CD4-positive, alpha-beta T cell (primary cell): ENCODE measurements at regions not wholly inside any gene's neighbourhood (a gene's known extent, or its start where the extent isn't known, plus 50 kb on each side); places are given as distances from the start of the nearest gene placed in this dataset.

Experiments used
- ATAC-seq: fragments of 200-7000 bp; cut with Tn5 transposase; one replicate; pipeline ENCODE4 v1.10.0; 2022; ENCODE audit warnings: mild to moderate bottlenecking; ENCODE audit not compliant: poor library complexity
- CTCF ChIA-PET: fragments of 350-600 bp; sonication (Branson Sonifier 250); formaldehyde crosslinking; loops from one replicate; lab custom pipeline; 2021; ENCODE audit warnings: antibody characterized with exemption, inconsistent platforms; lab: Charles Lee
- POLR2A ChIA-PET: fragments of 350-600 bp; sonication (Branson Sonifier 250); formaldehyde crosslinking; loops from one replicate; lab custom pipeline; 2021; ENCODE audit warnings: antibody characterized with exemption, inconsistent platforms; lab: Charles Lee
- DNase-seq, 14 experiments: peaks; one replicate each; pipeline ENCODE4 v3.0.0-alpha.2; 2013 to 2020; ENCODE audit warnings: mixed read lengths in 2 of 14
- H3K27ac ChIP-seq, 2 donors: one replicate each; pipeline versions ENCODE4 v1.5.1 to v1.7.0; 2013; ENCODE audit warnings: low read length in 2 of 2, low read depth in 1 of 2, mild to moderate bottlenecking in 1 of 2
- H3K27me3 ChIP-seq, 2 experiments: 1 replicate in 1 of 2; 2 replicates in 1 of 2; pipeline versions ENCODE4 v1.6.1 to v1.7.0; 2013; ENCODE audit warnings: low read length in 2 of 2, control low read depth in 1 of 2, mild to moderate bottlenecking in 1 of 2, moderate library complexity in 1 of 2; ENCODE audit not compliant: insufficient read depth in 2 of 2, control insufficient read depth in 1 of 2
- H3K36me3 ChIP-seq: one replicate; pipeline ENCODE4 v1.6.1; 2013; ENCODE audit warnings: low read length, control low read depth; ENCODE audit not compliant: insufficient read depth
- H3K4me1 ChIP-seq: one replicate; pipeline ENCODE4 v1.6.1; 2013; ENCODE audit warnings: low read length, control low read depth; ENCODE audit not compliant: insufficient read depth
- H3K4me3 ChIP-seq: one replicate; pipeline ENCODE4 v1.5.1; 2013; ENCODE audit warnings: mild to moderate bottlenecking, low read length, moderate library complexity
- H3K9me3 ChIP-seq, 2 experiments: 1 replicate in 1 of 2; 2 replicates in 1 of 2; pipeline versions ENCODE4 v1.6.1 to v1.7.0; 2013; ENCODE audit warnings: low read length in 2 of 2, mild to moderate bottlenecking in 2 of 2, control low read depth in 1 of 2, moderate library complexity in 1 of 2; ENCODE audit not compliant: control insufficient read depth in 1 of 2, insufficient read depth in 1 of 2
- H3K27ac Mint-ChIP-seq: one replicate; pipeline ENCODE4 v1.8.0; 2020; ENCODE audit warnings: mixed read lengths
- H3K27me3 Mint-ChIP-seq: one replicate; pipeline ENCODE4 v1.8.0; 2021; ENCODE audit warnings: mixed read lengths
- H3K36me3 Mint-ChIP-seq: one replicate; pipeline ENCODE4 v1.8.0; 2021; ENCODE audit warnings: low read depth, mixed read lengths
- H3K4me1 Mint-ChIP-seq: one replicate; pipeline ENCODE4 v1.8.0; 2021; ENCODE audit warnings: low read depth, mixed read lengths
- H3K4me3 Mint-ChIP-seq: one replicate; pipeline ENCODE4 v1.8.0; 2020; ENCODE audit warnings: mild to moderate bottlenecking, mixed read lengths
- H3K9me3 Mint-ChIP-seq: one replicate; pipeline ENCODE4 v1.8.0; 2020; ENCODE audit warnings: mixed read lengths
- CTCF ChIP-seq: fragments of 200-600 bp; IDR thresholded peaks from one replicate; pipeline ENCODE4 v1.8.0; 2022; ENCODE audit warnings: antibody characterized with exemption, mild to moderate bottlenecking
- intact Hi-C, 2 experiments: fragments of 100-400 bp; cut with DNase I in 1 of 2; cut with micrococcal nuclease in 1 of 2; formaldehyde crosslinking; loops; one replicate each; pipeline versions ENCODE4 v1.15.1 to v1.9.0; 2023 to 2025; cut with DNase I, micrococcal nuclease

- intact Hi-C loops: no loop called here
- no peaks in the 10 kb centered on the region for H3K9me3 Mint-ChIP-seq
- CTCF ChIA-PET: no interaction called here
These were observed 94.5 kb downstream of the PERP start for GRCh38 chr6:138012682-138013081.

GRCh38 chr6:138013959-138014358, 93.3 kb downstream of the PERP start:
- no peaks in the 10 kb centered on the region for H3K9me3 Mint-ChIP-seq
- ATAC-seq: no peak

More at GRCh38 chr6:138012682-138013081, 94.5 kb downstream of the PERP start:
- Mint-ChIP-seq H3K4me1 (no peaks in the 10 kb centered on the region), H3K27me3 (peaks cover 4% of the 10 kb centered on the region), H3K27ac (no peak overlapping the region), H3K36me3 (no peaks in the 10 kb centered on the region), H3K4me3 (no peak overlapping the region)
- peak in 3 of 14 experiments; percentile 12 to 35 (median 13) for DNase-seq
- Histone ChIP-seq H3K27me3 (no peaks in the 10 kb centered on the region), H3K27ac (no peak overlapping the region), H3K36me3 (no peaks in the 10 kb centered on the region), H3K4me1 (no peaks in the 10 kb centered on the region), H3K9me3 (no peaks in the 10 kb centered on the region), H3K4me3 (no peak overlapping the region)
- no peak for ATAC-seq
- TF ChIP-seq CTCF: no peak
- POLR2A ChIA-PET: no interaction called here

GRCh38 chr6:138017166-138017757, 90.0 kb downstream of the PERP start:
- H3K27ac Mint-ChIP-seq: no peak overlapping the region
- Histone ChIP-seq H3K4me3 (no peak overlapping the region), H3K27me3 (no peaks in the 10 kb centered on the region), H3K27ac (no peak overlapping the region), H3K36me3 (no peaks in the 10 kb centered on the region), H3K4me1 (no peaks in the 10 kb centered on the region), H3K9me3 (no peaks in the 10 kb centered on the region)
- no peaks in the 10 kb centered on the region for H3K36me3 Mint-ChIP-seq
- no peaks in the 10 kb centered on the region for H3K9me3 Mint-ChIP-seq
- TF ChIP-seq CTCF: no peak
- no peak overlapping the region for H3K4me3 Mint-ChIP-seq
- intact Hi-C loops: no loop called here
- ATAC-seq: no peak
- no peak for DNase-seq
- no peaks in the 10 kb centered on the region for H3K4me1 Mint-ChIP-seq
- ChIA-PET POLR2A (no interaction called here), CTCF (no interaction called here)
- peaks cover 4% of the 10 kb centered on the region for H3K27me3 Mint-ChIP-seq

More at GRCh38 chr6:138013959-138014358, 93.3 kb downstream of the PERP start:
- Mint-ChIP-seq H3K27ac (no peak overlapping the region), H3K4me3 (no peak overlapping the region), H3K4me1 (no peaks in the 10 kb centered on the region), H3K36me3 (no peaks in the 10 kb centered on the region), H3K27me3 (peaks cover 4% of the 10 kb centered on the region)
- no peaks in the 10 kb centered on the region for H3K27me3 ChIP-seq
- no peaks in the 10 kb centered on the region for H3K9me3 ChIP-seq
- no peak for TF ChIP-seq CTCF
- no peaks in the 10 kb centered on the region for H3K36me3 ChIP-seq
- POLR2A ChIA-PET: no interaction called here
- no peaks in the 10 kb centered on the region for H3K4me1 ChIP-seq
- no peak overlapping the region for H3K27ac ChIP-seq
- CTCF ChIA-PET: no interaction called here
- H3K4me3 ChIP-seq: no peak overlapping the region
- no peak for DNase-seq
- intact Hi-C loops: no loop called here
